PFSK-1 (cell line): ENCODE measurements at regions not wholly inside any gene's neighbourhood (a gene's known extent, or its start where the extent isn't known, plus 50 kb on each side); places are given as distances from the start of the nearest gene placed in this dataset.

Experiments
- FOXP2 ChIP-seq: optimal IDR thresholded peaks from 2 replicates; pipeline ENCODE3; 2011; ENCODE audit warnings: borderline replicate concordance, control low read depth, inconsistent platforms; ENCODE audit not compliant: insufficient read depth; ENCODE audit errors: extremely low read length, extremely low read depth
- POLR2AphosphoS5 ChIP-seq: IDR thresholded peaks from 2 replicates; pipeline ENCODE4 v1.6.1; 2012; ENCODE audit warnings: low read depth, mild to moderate bottlenecking, control low read depth, low read length, moderate library complexity
- SIN3A ChIP-seq: IDR thresholded peaks from 2 replicates; pipeline ENCODE4 v1.6.1; 2012; ENCODE audit warnings: mild to moderate bottlenecking, low read length, moderate library complexity, borderline replicate concordance; ENCODE audit not compliant: insufficient read depth
- TAF1 ChIP-seq: IDR thresholded peaks from 2 replicates; pipeline ENCODE4 v1.6.1; 2012; ENCODE audit warnings: low read length, control low read depth, borderline replicate concordance; ENCODE audit not compliant: insufficient read depth
- TF ChIP-seq, protein P1 (sequence below), 2 experiments: IDR thresholded peaks; 2 replicates each; pipeline versions ENCODE4 v1.6.1 to v1.8.0; 2011 to 2012; ENCODE audit warnings: low read depth in 2 of 2, low read length in 2 of 2, control low read depth in 1 of 2, inconsistent platforms in 1 of 2, mild to moderate bottlenecking in 1 of 2, moderate library complexity in 1 of 2; ENCODE audit not compliant: insufficient read depth in 1 of 2

DNA sequence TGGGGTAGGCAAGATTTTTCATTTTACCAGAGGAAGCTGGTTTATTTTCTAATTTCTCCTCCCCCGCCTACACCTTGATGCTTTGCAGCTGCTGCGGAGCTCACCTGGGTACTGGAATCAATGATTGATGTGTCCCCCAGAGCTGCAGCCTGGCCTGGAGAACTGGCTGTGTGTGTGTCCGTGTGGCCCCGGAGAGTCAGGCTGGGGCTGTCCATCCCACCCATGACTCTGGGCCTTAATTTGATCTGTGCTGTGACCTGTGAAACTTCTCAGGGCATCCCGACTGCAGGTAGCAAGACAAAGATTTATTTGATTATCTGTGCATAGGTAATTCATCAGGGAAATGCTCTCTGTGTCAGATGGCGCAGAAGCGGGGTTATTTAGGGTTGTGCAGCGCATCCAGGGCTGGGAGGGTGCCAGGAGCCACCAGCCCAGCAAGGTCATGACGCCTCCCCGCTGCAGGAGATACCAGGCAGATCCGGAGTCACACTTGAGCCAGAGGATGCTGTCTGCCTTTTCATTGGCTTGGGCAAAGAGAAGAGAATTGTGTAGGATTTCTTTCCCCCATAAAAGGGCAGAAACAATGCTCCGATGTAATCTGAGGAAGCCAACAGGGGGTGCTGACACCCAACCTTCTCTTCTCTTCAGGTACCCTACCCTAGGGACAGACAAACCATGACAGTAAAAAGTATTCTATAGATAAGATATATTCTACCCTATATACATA is 346.6 kb downstream of the TSHZ3 start:
- TF ChIP-seq POLR2AphosphoS5 (no peak), SIN3A (no peak), FOXP2 (no peak), TAF1 (no peak)
- TF ChIP-seq, protein P1, sequence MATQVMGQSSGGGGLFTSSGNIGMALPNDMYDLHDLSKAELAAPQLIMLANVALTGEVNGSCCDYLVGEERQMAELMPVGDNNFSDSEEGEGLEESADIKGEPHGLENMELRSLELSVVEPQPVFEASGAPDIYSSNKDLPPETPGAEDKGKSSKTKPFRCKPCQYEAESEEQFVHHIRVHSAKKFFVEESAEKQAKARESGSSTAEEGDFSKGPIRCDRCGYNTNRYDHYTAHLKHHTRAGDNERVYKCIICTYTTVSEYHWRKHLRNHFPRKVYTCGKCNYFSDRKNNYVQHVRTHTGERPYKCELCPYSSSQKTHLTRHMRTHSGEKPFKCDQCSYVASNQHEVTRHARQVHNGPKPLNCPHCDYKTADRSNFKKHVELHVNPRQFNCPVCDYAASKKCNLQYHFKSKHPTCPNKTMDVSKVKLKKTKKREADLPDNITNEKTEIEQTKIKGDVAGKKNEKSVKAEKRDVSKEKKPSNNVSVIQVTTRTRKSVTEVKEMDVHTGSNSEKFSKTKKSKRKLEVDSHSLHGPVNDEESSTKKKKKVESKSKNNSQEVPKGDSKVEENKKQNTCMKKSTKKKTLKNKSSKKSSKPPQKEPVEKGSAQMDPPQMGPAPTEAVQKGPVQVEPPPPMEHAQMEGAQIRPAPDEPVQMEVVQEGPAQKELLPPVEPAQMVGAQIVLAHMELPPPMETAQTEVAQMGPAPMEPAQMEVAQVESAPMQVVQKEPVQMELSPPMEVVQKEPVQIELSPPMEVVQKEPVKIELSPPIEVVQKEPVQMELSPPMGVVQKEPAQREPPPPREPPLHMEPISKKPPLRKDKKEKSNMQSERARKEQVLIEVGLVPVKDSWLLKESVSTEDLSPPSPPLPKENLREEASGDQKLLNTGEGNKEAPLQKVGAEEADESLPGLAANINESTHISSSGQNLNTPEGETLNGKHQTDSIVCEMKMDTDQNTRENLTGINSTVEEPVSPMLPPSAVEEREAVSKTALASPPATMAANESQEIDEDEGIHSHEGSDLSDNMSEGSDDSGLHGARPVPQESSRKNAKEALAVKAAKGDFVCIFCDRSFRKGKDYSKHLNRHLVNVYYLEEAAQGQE (IDR thresholded peaks at IDR 0.05; ENCODE audit: insufficient read depth in 1 of 2, low read depth in 2 of 2, low read length in 2 of 2): no peak
